Sigmoid colon (tissue), 6 donors: ENCODE measurements at regions not wholly inside any gene's neighbourhood (a gene's known extent, or its start where the extent isn't known, plus 50 kb on each side); places are given as distances from the start of the nearest gene placed in this dataset.
A peak's percentile ranks its signal among the peaks of the same experiment; 100 is the strongest.

Experiments used
- DNase-seq: peaks from one replicate; pipeline ENCODE4 v3.0.0-alpha.2; 2019
- H3K27ac ChIP-seq, 4 donors: fragments of 200-600 bp; sonication (generic); one replicate each; pipeline ENCODE4 v1.5.1; 2016 to 2019; ENCODE audit warnings: mild to moderate bottlenecking in 1 of 4
- H3K27me3 ChIP-seq, 3 donors: fragments of 200-600 bp; sonication (generic); one replicate each; pipeline ENCODE4 v1.5.1; 2019; ENCODE audit warnings: mild to moderate bottlenecking in 1 of 3
- H3K36me3 ChIP-seq, 4 donors: fragments of 200-600 bp; sonication (generic); one replicate each; pipeline ENCODE4 v1.5.1; 2016 to 2019
- H3K4me1 ChIP-seq, 4 donors: fragments of 200-600 bp; sonication (generic); one replicate each; pipeline ENCODE4 v1.5.1; 2017 to 2019
- H3K4me3 ChIP-seq, 4 donors: fragments of 200-600 bp; sonication (generic); one replicate each; pipeline ENCODE4 v1.5.1; 2017 to 2019; ENCODE audit warnings: mild to moderate bottlenecking in 2 of 4, moderate library complexity in 1 of 4
- H3K9me3 ChIP-seq, 4 donors: fragments of 200-600 bp in 3 of 4; sonication (generic) in 3 of 4; one replicate each; pipeline versions ENCODE4 v1.5.1 to v1.6.1; 2013 to 2019
- EP300 ChIP-seq, 4 donors: sonication (generic); formaldehyde crosslinking; IDR thresholded peaks; one replicate each; pipeline ENCODE4 v1.6.1; 2017; ENCODE audit warnings: antibody characterized with exemption in 4 of 4
- POLR2A ChIP-seq, 2 donors: fragments of 450-650 bp; IDR thresholded peaks; one replicate each; pipeline ENCODE4 v1.6.1; 2016; ENCODE audit warnings: antibody characterized with exemption in 2 of 2, mild to moderate bottlenecking in 2 of 2, moderate library complexity in 2 of 2
- POLR2AphosphoS5 ChIP-seq, 4 donors: sonication (generic); formaldehyde crosslinking; IDR thresholded peaks; one replicate each; pipeline ENCODE4 v1.6.1; 2017; ENCODE audit warnings: antibody characterized with exemption in 4 of 4
- WGBS, 2 donors: extraction: QIAGEN DNeasy Blood & Tissue Kit; methylation state at CpG; one replicate each; pipeline ENCODE4 v1.1.7; 2013; 5-methylcytosine and 5-hydroxymethylcytosine counted together
- intact Hi-C: fragments of 100-400 bp; cut with DNase I; formaldehyde crosslinking; loops from one replicate; pipeline ENCODE4 v1.15.1; 2023
- TF ChIP-seq, protein P1 (sequence below), 4 experiments: fragments of 450-650 bp in 3 of 4; fragments of 200-600 bp in 1 of 4; IDR thresholded peaks; one replicate each; pipeline ENCODE4 v1.5.1; 2016 to 2019; ENCODE audit warnings: antibody characterized with exemption in 4 of 4, mild to moderate bottlenecking in 3 of 4, moderate library complexity in 2 of 4
- donor health status: healthy with polysubstance abuse.
- donor health status: healthy.

DNA sequence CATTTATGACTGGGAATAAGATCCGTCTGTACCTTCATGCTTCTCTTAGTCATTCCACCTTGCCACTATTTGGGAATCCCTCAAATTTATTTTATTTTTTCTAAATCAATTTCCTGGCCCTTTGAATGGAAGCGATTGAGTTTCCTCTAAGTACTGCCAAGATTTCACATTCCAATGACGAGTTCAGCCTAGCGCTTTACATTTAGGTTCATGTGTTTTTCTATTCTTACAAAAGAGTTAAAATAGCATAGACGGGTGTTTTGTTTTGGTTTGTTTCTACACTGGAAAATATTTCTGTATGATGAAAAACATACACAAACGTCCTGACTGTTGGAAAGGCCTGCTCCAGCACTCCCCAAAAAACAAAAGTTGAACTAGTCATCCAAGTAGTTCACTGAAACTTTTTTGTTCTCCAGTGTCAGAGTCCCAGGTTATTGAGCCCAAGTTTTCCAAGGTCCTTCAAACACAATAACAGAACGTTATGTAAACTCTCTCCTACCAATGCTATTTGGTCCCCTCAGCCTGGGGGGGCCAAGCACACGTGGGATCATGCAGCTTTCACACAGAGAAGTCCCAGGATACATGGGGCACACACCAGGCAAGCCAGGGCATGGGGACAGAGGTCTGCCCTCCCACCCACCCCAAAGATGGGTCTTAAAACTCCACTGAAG, 74.8 kb upstream of the FOXN3 start:
- 82 to 86% methylated on average over 8 of the region's 8 CpGs for WGBS, 2 donors
- DNase-seq: no peak
- no peaks in the 10 kb centered on the region for H3K27me3 ChIP-seq
- no peaks in the 10 kb centered on the region for H3K9me3 ChIP-seq
- TF ChIP-seq EP300 (IDR thresholded peaks at IDR 0.05) (no peak), POLR2A (IDR thresholded peaks at IDR 0.05) (no peak), POLR2AphosphoS5 (IDR thresholded peaks at IDR 0.05) (no peak)
- TF ChIP-seq, protein P1, sequence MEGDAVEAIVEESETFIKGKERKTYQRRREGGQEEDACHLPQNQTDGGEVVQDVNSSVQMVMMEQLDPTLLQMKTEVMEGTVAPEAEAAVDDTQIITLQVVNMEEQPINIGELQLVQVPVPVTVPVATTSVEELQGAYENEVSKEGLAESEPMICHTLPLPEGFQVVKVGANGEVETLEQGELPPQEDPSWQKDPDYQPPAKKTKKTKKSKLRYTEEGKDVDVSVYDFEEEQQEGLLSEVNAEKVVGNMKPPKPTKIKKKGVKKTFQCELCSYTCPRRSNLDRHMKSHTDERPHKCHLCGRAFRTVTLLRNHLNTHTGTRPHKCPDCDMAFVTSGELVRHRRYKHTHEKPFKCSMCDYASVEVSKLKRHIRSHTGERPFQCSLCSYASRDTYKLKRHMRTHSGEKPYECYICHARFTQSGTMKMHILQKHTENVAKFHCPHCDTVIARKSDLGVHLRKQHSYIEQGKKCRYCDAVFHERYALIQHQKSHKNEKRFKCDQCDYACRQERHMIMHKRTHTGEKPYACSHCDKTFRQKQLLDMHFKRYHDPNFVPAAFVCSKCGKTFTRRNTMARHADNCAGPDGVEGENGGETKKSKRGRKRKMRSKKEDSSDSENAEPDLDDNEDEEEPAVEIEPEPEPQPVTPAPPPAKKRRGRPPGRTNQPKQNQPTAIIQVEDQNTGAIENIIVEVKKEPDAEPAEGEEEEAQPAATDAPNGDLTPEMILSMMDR (IDR thresholded peaks at IDR 0.05): no peak
- no peak overlapping the region for H3K4me3 ChIP-seq
- H3K36me3 ChIP-seq: no peaks in the 10 kb centered on the region
- intact Hi-C loops: no loop called here
- no peak overlapping the region for H3K27ac ChIP-seq
- peaks cover 0 to 19% (median 9%) of the 10 kb centered on the region in 4 donors for H3K4me1 ChIP-seq

DNA sequence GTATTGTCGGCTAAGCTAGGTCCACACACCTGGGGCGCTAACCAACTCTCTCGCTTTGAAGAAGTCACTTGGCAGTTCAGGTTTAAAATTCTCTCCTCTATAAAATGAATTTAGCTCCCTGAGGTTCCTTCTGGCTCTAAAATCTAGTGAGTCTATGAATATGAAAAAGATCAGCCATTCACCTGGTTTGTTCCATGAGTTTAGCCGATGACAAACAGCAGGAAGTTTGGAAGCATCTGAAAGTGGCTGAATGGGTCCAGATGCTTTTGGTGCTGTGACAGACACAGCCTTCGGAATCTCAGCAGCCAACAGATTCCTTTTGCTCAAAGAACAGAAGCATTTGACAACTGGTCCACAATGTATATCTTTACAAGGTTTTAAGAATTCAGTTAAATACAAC, 73.4 kb upstream of the FOXN3 start:
- no peak for DNase-seq
- WGBS, 2 donors: 94 to 97% methylated on average over 5 of the region's 5 CpGs
- Histone ChIP-seq H3K4me3 (peak overlapping the region in 2 of 4 donors; percentile 39 to 40), H3K27ac (peak overlapping the region in 2 of 4 donors; percentile 62 to 73), H3K4me1 (peaks cover 0 to 19% (median 9%) of the 10 kb centered on the region in 4 donors), H3K27me3 (no peaks in the 10 kb centered on the region), H3K9me3 (no peaks in the 10 kb centered on the region), H3K36me3 (no peaks in the 10 kb centered on the region)
- intact Hi-C loops: no loop called here
- no peak for TF ChIP-seq POLR2A (IDR thresholded peaks at IDR 0.05)
- no peak for TF ChIP-seq POLR2AphosphoS5 (IDR thresholded peaks at IDR 0.05)
- TF ChIP-seq, protein P1 (IDR thresholded peaks at IDR 0.05): no peak
- no peak for TF ChIP-seq EP300 (IDR thresholded peaks at IDR 0.05)

DNA sequence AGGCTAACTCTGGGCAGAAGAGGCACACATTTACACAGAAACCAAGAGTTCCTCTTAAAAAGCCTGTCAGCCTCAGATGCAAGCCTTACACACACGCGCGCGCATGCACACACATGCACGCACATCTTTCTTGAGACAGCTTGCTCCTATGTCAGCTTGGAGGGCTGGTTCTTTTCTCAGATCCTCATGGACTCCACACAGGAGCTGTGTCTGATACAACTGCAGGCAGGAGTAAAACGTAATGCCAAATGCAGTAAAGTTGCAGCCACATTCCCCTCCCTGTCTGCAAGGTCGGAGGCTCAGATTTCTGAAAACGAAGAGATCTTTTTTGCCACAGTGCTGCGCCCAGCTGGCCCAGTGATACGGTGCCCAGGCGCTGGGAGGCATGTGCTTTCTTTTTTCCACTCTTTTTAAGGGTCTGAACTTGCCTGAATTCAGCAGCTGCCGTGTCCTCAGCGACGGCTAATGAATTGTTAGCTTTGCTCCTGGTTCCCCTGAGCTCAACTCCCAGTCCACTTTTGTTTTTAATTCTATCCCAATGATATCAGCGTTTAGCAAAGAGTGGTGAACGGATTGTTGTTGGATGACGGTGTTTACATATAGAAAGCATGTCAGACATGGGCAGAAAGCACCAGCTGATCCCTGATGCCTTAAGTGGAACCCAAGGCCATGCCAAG, 72.9 kb upstream of the FOXN3 start:
- peak overlapping the region in 3 of 4 donors; percentile 28 to 40 (median 39) for H3K4me3 ChIP-seq
- H3K36me3 ChIP-seq: no peaks in the 10 kb centered on the region
- no peaks in the 10 kb centered on the region for H3K27me3 ChIP-seq
- TF ChIP-seq POLR2AphosphoS5 (IDR thresholded peaks at IDR 0.05): no peak
- TF ChIP-seq EP300 (IDR thresholded peaks at IDR 0.05): no peak
- no peak for TF ChIP-seq POLR2A (IDR thresholded peaks at IDR 0.05)
- TF ChIP-seq, protein P1 (IDR thresholded peaks at IDR 0.05): no peak
- intact Hi-C loops: no loop called here
- H3K4me1 ChIP-seq: peaks cover 0 to 19% (median 9%) of the 10 kb centered on the region in 4 donors
- DNase-seq: no peak
- no peaks in the 10 kb centered on the region for H3K9me3 ChIP-seq
- WGBS, 2 donors: 76 to 87% methylated on average over 17 of the region's 17 CpGs
- peak overlapping the region in 3 of 4 donors; percentile 36 to 73 (median 62) for H3K27ac ChIP-seq

GRCh38 chr14:89486961-89487360, 69.9 kb upstream of the FOXN3 start:
- DNase-seq: no peak
- H3K4me1 ChIP-seq: peaks cover 0 to 19% (median 7%) of the 10 kb centered on the region in 4 donors
- intact Hi-C loops: no loop called here
- H3K27me3 ChIP-seq: no peaks in the 10 kb centered on the region
- no peaks in the 10 kb centered on the region for H3K36me3 ChIP-seq
- TF ChIP-seq, protein P1 (IDR thresholded peaks at IDR 0.05): no peak
- TF ChIP-seq POLR2AphosphoS5 (IDR thresholded peaks at IDR 0.05) (no peak), EP300 (IDR thresholded peaks at IDR 0.05) (no peak), POLR2A (IDR thresholded peaks at IDR 0.05) (no peak)
- no peaks in the 10 kb centered on the region for H3K9me3 ChIP-seq
- no peak overlapping the region for H3K27ac ChIP-seq
- no peak overlapping the region for H3K4me3 ChIP-seq
- 83 to 87% methylated on average over 8 of the region's 8 CpGs for WGBS, 2 donors
